ENCODE measurements at regions not wholly inside any gene's neighbourhood (a gene's known extent, or its start where the extent isn't known, plus 50 kb on each side); places are given as distances from the start of the nearest gene placed in this dataset.

- TF ChIP-seq ZNF398 (tag by site-specific recombination; IDR thresholded peaks at IDR 0.05) (0 out of 2 replicates have a peak, but pooled peaks have one; percentile 9), PRDM4 (tag by site-specific recombination; IDR thresholded peaks at IDR 0.05) (no peak), RBAK (tag by site-specific recombination; IDR thresholded peaks at IDR 0.05) (no peak), ZSCAN4 (tag by site-specific recombination; IDR thresholded peaks at IDR 0.05) (no peak), ZNF704 (tag by site-specific recombination; IDR thresholded peaks at IDR 0.05) (no peak), ZNF664 (tag by site-specific recombination; IDR thresholded peaks at IDR 0.05) (no peak), ZNF560 (tag by site-specific recombination; IDR thresholded peaks at IDR 0.05; ENCODE audit: borderline replicate concordance) (no peak), ZNF366 (tag by site-specific recombination; conservative IDR thresholded peaks at IDR 0.05) (no peak), ZNF624 (tag by site-specific recombination; IDR thresholded peaks at IDR 0.05) (no peak), SP7 (tag by site-specific recombination; IDR thresholded peaks at IDR 0.05) (peak; percentile 62), ZBTB8A (tag by site-specific recombination; IDR thresholded peaks at IDR 0.05) (peak; percentile 55), ZNF660 (tag by site-specific recombination; IDR thresholded peaks at IDR 0.05) (no peak), HIC1 (tag by site-specific recombination; IDR thresholded peaks at IDR 0.05) (peak; percentile 73), OSR2 (tag by site-specific recombination; IDR thresholded peaks at IDR 0.05) (no peak), FEZF1 (tag by site-specific recombination; IDR thresholded peaks at IDR 0.05) (no peak), MEIS1 (CRISPR knock-in tag; IDR thresholded peaks at IDR 0.05; ENCODE audit: borderline replicate concordance) (0 out of 2 replicates have a peak, but pooled peaks have one; percentile 75), ZNF362 (tag by site-specific recombination; IDR thresholded peaks at IDR 0.05) (no peak), ZBTB21 (tag by site-specific recombination; IDR thresholded peaks at IDR 0.05) (no peak; the same call in 1 of the 2 replicates), ZNF449 (tag by site-specific recombination; IDR thresholded peaks at IDR 0.05) (peak; percentile 89), KLF8 (tag by site-specific recombination; IDR thresholded peaks at IDR 0.05) (0 out of 2 replicates have a peak, but pooled peaks have one; percentile 24), ZXDB (tag by site-specific recombination; IDR thresholded peaks at IDR 0.05) (0 out of 2 replicates have a peak, but pooled peaks have one; percentile 41), GLIS1 (tag by site-specific recombination; IDR thresholded peaks at IDR 0.05) (peak; percentile 62; the same call in 1 of the 2 replicates), PRDM1 (tag by site-specific recombination; IDR thresholded peaks at IDR 0.05) (no peak), ZNF621 (tag by site-specific recombination; IDR thresholded peaks at IDR 0.05) (no peak), ZNF16 (tag by site-specific recombination; IDR thresholded peaks at IDR 0.05; ENCODE audit: low read depth) (no peak)
Measured at GRCh38 chr12:66036317-66036716, 94.2 kb downstream of the LLPH start (continued).
